Mesothelial cell of epicardium (in vitro differentiated cells): ENCODE measurements at regions not wholly inside any gene's neighbourhood (a gene's known extent, or its start where the extent isn't known, plus 50 kb on each side); places are given as distances from the start of the nearest gene placed in this dataset.
"Not testable (repeated sequence)": the region's sequence is repeated elsewhere in the genome, so short reads cannot be mapped to it uniquely, and the experiment has no call there.

Experiments
- DNase-seq, 2 experiments: peaks; one replicate each; pipeline ENCODE4 v3.0.0; 2021; ENCODE audit warnings: low spot score in 2 of 2; ENCODE audit not compliant: unreplicated experiment in 2 of 2
- H3K27ac Mint-ChIP-seq: 2 replicates; pipeline ENCODE4 v1.8.0; 2021; ENCODE audit warnings: mixed read lengths
- H3K27me3 Mint-ChIP-seq: 2 replicates; pipeline ENCODE4 v1.8.0; 2021; ENCODE audit warnings: low read depth, mixed read lengths
- H3K36me3 Mint-ChIP-seq: 2 replicates; pipeline ENCODE4 v1.8.0; 2021; ENCODE audit warnings: mixed read lengths
- H3K4me1 Mint-ChIP-seq: 2 replicates; pipeline ENCODE4 v1.8.0; 2021; ENCODE audit warnings: mixed read lengths
- H3K4me3 Mint-ChIP-seq: 2 replicates; pipeline ENCODE4 v1.8.0; 2021; ENCODE audit warnings: mild to moderate bottlenecking, moderate library complexity, mixed read lengths
- H3K9me3 Mint-ChIP-seq: 2 replicates; pipeline ENCODE4 v1.8.0; 2021; ENCODE audit warnings: mixed read lengths
- CTCF ChIP-seq: fragments of 200-600 bp; sonication (generic); IDR thresholded peaks from one replicate; pipeline ENCODE4 v1.5.0; 2021; ENCODE audit warnings: antibody characterized with exemption; ENCODE audit not compliant: unreplicated experiment

GRCh38 chr6:168240160-168240559 is 79.4 kb downstream of the DACT2 start:
- peaks cover 13% of the 10 kb centered on the region for H3K4me1 Mint-ChIP-seq
- no peaks in the 10 kb centered on the region for H3K9me3 Mint-ChIP-seq
- TF ChIP-seq CTCF: no peak
- peak overlapping the region; percentile 78 for H3K27ac Mint-ChIP-seq
- peaks cover 9% of the 10 kb centered on the region for H3K27me3 Mint-ChIP-seq
- no peaks in the 10 kb centered on the region for H3K36me3 Mint-ChIP-seq
- DNase-seq: no peak
- no peak overlapping the region for H3K4me3 Mint-ChIP-seq

- no peak overlapping the region for H3K4me3 Mint-ChIP-seq
- no peak overlapping the region for H3K27ac Mint-ChIP-seq
- no peaks in the 10 kb centered on the region for H3K36me3 Mint-ChIP-seq
- DNase-seq: no peak
- H3K4me1 Mint-ChIP-seq: peaks cover 13% of the 10 kb centered on the region
- H3K27me3 Mint-ChIP-seq: peaks cover 4% of the 10 kb centered on the region
- no peak for TF ChIP-seq CTCF
- no peaks in the 10 kb centered on the region for H3K9me3 Mint-ChIP-seq
Observed at GRCh38 chr6:168239044-168239773, 80.4 kb downstream of the DACT2 start.

- no peak for DNase-seq
- H3K36me3 Mint-ChIP-seq: no peaks in the 10 kb centered on the region
- peak overlapping the region; percentile 18 for H3K27ac Mint-ChIP-seq
- peaks cover 4% of the 10 kb centered on the region for H3K27me3 Mint-ChIP-seq
- TF ChIP-seq CTCF: no peak
- H3K9me3 Mint-ChIP-seq: no peaks in the 10 kb centered on the region
- no peak overlapping the region for H3K4me3 Mint-ChIP-seq
- peaks cover 13% of the 10 kb centered on the region for H3K4me1 Mint-ChIP-seq
Observed at GRCh38 chr6:168238159-168238909, 81.2 kb downstream of the DACT2 start.

GRCh38 chr6:168233875-168234213 is 85.7 kb downstream of the DACT2 start:
- not testable (repeated sequence) for H3K27me3 Mint-ChIP-seq, H3K9me3 Mint-ChIP-seq, H3K4me3 Mint-ChIP-seq, H3K27ac Mint-ChIP-seq, H3K36me3 Mint-ChIP-seq, DNase-seq
- peaks cover 17% of the 10 kb centered on the region for H3K4me1 Mint-ChIP-seq

- Mint-ChIP-seq H3K4me1 (peaks cover 19% of the 10 kb centered on the region), H3K27ac (no peak overlapping the region), H3K9me3 (no peaks in the 10 kb centered on the region), H3K36me3 (no peaks in the 10 kb centered on the region), H3K4me3 (no peak overlapping the region), H3K27me3 (peaks cover 1% of the 10 kb centered on the region)
- no peak for DNase-seq
- no peak for TF ChIP-seq CTCF
Observed at GRCh38 chr6:168232989-168233874, 86.3 kb downstream of the DACT2 start.
